ENCODE measurements at regions not wholly inside any gene's neighbourhood (a gene's known extent, or its start where the extent isn't known, plus 50 kb on each side); places are given as distances from the start of the nearest gene placed in this dataset.

DNA sequence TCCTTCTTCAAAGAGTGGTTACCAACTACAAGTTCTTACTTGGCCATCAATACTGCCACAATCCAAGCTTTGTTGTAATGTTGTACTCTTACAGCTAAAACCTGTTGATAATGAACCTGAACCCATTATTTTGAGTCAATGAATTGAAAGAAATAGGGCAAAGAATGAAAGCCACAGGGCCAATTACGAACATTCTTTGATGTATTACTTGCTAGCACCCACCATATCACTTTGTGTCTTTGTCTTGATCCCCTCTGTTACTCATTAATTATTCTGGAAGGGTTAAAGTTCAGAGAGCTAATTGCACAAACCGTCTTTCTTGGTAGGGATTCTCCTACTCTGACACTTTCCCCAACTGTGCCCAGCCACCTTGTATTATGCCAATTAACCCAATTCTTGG is 53.2 kb upstream of the TFEC start:
- no peak for DNase-seq (ENCODE audit: low read depth in 2 of 2)

DNA sequence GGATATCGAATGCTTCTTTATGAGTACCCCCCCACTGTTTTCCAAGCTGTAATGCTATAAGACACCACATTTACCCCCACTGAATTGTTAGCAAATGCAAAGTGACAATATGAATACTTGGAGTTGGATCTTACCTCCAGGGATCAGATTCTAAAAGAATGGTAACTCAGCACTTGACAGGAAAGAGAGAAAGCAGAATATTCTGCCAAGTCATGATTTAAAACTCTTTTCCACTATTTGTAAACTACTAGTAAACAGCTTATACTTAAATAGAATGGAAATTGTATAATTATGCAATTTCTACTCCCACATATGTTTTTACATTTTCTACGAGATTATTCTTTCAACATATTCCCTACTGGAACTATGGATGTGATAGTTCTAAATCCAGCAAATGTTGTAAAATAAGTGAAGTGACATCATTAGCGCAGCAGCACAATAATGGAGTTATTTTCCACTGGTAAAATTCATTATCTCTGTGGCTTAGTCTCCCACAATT is 56.0 kb upstream of the TFEC start:
- DNase-seq (ENCODE audit: low read depth in 2 of 2) = no peak

DNA sequence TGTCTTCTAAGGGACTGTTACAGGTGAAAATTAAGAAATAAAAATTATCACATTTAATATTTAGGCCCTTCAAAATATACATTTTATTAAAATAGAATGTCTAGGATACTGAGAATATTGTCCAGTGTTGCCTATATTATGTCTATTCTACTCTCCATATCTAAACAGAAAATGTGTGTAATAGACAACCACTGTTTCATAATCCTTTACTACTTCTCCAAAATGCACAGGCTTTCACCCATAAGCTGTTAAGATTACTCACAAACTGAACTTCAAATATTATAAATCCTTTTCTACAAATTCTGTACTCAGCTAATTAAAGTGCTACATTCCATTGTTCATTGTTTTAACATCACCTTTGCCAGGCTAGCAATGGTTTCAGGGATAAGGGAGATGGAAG is 56.7 kb upstream of the TFEC start:
- DNase-seq (ENCODE audit: low read depth in 2 of 2) = no peak

DNA sequence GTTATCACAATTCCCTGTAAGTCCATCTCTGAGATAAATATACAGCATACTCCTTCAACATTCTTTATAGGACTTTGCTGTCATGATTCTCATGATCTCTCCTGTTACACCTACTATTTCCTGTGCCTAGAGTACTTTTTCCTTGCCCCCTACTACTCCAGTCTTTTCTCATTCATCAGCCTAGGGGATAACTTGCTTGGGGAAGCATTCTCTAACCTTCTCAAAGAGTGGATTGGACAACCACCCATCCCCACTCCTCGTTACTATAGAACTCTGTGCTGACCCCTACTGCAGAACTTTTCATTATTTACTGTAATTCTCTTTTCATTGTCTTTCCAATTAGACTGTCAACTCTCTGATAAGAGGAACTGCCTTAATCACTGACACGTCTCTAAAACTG is 57.4 kb upstream of the TFEC start:
- no peak for DNase-seq (ENCODE audit: low read depth in 2 of 2)

DNA sequence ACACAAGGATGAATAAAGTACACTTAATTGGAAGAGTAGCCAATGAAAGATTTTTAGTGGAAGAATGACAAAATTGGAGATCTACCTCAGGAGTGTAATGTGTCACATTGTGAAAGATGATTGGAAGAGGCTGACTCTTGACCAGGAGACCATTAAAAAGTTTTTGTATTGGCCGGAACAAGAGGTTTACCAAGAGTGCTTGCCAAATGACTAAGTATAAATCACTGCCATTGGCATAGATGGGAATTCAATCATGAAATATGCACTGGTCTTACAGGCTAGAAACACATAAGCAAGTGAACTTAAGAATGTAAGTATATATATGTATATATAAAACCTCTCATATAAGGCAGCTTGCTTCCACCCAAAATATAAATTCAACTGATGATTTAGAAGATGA is 58.7 kb upstream of the TFEC start:
- no peak for DNase-seq (ENCODE audit: low read depth in 2 of 2)

DNA sequence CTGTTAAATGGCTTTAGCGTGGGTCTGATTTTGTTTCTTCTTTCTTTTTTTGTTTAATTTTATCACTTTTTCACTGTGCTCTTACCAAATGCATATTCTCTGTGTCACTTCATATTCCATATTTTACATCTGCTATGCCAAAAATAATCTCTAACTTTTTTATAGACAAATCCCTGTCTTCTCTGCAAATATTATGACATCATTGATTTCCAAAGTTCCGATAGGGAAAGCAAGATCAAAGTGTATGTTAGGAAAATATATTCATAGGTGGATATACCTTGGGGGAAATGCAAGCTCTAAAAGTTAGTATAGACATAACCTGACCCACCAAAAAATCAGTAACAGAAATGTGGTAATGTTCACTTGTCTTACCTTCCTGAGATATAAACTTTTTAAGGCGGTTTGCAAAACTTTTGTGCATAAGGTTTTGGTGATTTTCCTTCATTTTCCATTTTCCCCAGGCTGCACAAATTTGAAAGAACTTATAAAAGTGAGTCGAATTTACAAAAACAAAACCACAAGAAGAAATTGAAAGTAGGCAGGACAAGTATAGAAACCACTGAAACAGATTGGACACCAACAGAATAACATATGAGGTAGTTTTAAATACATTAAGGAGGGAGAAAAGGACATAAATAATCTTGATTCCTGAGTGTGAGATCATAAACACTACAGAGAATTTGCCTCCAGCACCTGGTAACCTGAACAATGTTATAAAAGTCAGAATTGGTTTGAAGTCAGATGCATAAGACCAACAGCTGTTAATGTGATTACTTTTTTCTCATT is 63.1 kb upstream of the TFEC start:
- no peak for DNase-seq (ENCODE audit: low read depth in 2 of 2)

DNA sequence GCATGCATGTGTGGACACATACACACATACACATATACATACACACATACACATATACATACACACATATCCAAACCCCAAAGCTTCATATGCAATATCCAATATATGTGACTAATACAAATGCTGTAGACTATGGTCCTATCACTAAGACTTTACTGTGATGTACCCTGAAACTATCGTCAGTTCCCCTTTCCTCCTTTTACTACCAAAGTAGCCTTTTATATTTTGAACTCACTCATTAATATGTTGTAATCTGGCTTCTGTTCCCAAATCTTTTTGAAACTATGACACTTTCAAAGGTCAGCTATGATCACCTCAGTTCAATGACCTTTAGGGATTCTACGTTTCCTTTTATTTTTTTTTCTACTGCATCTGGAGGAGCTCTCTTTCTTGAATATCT is 64.8 kb upstream of the TFEC start:
- no peak for DNase-seq (ENCODE audit: low read depth in 2 of 2)

DNA sequence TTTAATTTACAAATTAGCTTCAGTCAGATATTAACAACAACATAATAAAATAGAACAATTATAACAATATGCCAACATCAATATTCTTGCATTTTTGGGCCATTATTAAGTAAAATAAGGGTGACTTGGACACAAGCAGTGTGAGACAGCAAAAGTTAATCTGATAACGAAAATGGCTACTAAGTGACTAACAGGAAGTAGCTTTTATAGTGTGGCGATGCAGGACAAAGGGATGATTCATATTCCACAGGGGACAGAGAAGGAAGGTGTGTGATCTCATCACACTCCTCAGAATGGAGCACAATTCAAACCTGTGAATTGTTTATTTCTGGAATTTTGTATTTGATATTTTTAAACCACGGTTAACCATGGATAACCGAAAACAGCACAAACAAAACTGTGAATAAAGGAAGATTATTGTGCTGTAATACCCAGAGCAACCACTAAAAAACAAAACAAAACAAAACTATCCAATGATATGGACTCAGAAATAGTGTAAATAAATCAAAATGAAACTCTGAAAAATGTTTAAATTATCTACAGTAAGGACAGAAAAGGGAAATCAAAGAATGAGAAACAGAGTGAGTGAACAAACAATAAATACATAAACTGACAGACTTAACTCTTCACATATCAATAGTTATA is 66.9 kb upstream of the TFEC start:
- peak in 1 of 2 experiments; percentile 10 for DNase-seq (ENCODE audit: low read depth in 2 of 2)

DNA sequence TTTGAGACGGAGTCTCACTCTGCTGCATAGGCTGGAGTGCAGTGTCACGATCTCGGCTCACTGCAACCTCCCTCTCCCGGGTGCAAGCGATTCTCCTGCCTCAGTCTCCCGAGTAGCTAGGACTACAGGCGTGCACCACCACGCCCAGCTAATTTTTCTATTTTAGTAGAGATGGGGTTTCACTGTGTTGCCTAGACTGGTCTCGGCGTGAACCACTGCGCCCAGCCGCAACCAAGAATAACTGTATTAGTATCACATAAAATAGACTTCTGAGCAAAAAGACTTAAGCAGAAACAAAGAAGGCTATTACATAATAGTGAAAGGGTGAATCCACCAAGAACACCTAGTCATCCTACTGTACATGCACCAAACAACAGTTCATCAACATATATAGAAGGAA is 67.6 kb upstream of the TFEC start:
- no peak for DNase-seq (ENCODE audit: low read depth in 2 of 2)

DNA sequence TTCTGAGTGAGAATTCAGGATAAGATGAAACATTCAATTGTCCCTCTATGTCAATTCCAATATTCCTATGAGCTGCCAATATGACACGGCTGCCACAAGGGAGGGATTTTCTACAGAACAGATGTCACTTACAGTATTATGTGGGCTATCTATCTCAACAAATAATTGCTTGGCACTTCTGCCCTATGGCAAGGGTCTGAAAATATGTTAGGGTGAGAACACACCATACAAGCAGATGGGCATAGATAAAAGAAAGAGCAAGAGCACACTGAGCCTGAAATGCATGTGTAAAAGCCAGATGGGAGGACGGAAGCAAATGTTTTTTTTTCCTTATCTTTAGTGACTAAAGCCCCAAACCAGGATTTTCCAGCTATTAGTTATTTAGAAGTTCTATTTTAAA is 70.1 kb upstream of the TFEC start:
- DNase-seq (ENCODE audit: low read depth in 2 of 2) = no peak

DNA sequence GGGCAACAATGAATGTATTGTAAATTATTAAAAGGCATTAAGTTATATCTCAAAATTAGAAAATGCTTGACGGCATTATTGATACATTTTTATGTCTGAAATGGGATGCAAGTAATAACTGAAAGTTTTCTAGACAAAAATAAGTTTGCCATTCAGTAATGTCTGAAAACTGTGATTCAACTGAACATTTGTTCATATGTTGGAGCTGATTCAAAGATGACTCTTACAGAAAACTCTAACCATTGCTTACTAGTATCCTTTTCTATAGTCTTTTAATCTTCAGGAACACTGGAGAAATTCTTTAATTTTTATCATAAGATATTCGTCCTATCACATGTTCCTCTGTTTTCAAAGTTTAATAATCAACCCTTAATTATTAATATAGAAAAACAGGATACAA is 71.1 kb upstream of the TFEC start:
- peak in 1 of 2 experiments; percentile 6 for DNase-seq (ENCODE audit: low read depth in 2 of 2)

DNA sequence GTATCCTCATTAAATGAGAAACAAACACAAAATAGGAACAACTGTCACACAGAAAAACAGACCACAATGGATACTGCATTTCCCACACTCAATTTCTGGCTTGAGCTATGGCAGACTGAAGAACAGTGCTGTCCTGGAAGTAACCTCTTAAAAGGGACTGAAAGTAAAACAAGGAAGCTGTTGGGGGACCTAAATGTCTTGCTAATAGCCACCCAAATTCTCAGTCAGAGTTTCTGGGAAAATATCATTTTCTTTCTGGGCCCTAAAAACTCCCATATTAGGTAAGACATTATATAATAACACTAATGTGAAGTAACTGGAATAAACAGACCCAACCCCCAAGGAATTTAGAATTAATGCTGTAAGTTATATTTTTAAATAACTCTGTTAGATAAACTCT is 80.9 kb upstream of the TFEC start:
- DNase-seq (ENCODE audit: low read depth in 2 of 2) = no peak

DNA sequence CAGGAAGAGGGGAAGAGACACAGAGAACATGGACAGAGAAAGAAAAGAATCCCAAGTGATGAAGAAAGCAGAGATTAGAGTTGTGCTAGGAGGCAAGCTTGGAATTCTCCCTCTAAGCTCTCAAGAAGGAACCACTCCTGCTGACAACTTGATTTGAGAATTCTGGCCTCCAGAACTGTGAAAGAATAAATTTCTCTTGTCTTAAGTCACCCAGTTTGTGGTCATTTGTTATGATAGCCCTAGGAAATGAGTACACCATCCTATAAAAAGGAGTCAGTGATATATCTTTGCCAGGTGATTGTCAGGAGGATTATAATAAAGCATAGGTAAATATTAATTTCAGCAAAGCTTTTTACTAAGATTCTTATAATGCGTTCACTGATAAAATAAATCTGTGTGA is 82.7 kb upstream of the TFEC start:
- DNase-seq (ENCODE audit: low read depth in 2 of 2) = no peak

DNA sequence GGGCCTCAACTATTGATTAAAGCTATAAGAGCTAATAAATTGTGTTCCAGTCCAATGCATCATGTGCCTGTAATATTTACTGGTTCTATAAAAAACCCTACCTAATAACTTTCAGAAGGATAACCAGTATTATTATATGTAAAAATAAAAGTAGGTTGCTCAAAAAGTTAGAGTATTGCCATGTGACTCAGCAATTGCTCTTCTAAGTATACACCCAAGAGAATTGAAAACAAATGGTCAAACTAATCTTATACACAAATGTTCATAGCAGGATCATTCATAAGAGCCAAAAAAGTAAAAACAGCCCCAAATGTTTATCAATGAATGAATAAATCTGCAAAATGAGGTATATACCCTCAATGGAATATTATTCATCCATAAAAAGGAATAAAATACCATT is 89.5 kb upstream of the TES start:
- no peak for DNase-seq (ENCODE audit: low read depth in 2 of 2)

DNA sequence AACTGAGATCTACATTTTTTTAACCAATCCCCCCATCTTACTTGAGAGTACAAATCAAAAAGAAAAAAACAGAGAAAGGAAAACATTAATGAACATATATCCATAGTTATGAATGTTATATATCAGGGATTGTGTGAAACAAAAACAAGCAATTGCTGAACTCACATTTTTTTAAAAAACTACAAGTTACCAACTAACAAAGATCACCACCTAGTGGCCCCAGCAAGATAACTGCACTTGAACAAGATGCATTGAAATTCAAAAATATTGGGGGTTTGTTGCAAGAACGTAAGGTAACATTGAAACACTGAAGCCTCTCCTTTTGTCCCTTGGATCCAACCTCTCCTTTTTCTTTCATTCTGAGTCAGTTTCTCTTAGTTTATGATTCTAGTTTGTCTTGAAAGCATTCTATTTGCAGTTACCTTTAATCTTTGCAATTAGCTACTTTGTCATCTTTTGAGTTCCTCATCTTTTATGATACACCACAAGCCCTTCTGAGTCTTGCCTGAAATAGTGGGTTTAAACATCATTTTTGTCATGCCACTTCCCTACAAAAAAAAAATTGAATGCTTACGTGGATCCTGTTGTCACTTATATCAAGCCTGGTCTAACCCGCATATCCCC is 87.3 kb upstream of the TES start:
- DNase-seq (ENCODE audit: low read depth in 2 of 2) = peak in 1 of 2 experiments; percentile 7

DNA sequence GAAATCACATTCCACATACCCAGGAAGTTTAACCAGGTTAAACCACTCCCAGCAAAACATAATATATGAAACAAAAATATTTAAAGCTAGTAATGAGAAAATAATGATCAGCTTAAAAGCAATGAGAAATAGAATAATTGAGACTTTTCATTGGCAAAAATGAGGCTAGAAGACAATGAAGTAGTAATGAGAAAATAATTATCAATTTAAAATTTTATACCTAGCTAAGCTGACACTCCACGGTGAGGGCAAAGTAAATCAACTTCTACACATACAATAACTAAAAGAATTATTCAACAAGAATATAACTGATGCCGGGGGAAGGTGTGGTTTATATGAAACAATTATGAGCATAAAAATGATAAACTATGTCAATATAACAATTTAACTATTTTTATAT is 82.2 kb upstream of the TES start:
- no peak for DNase-seq (ENCODE audit: low read depth in 2 of 2)

DNA sequence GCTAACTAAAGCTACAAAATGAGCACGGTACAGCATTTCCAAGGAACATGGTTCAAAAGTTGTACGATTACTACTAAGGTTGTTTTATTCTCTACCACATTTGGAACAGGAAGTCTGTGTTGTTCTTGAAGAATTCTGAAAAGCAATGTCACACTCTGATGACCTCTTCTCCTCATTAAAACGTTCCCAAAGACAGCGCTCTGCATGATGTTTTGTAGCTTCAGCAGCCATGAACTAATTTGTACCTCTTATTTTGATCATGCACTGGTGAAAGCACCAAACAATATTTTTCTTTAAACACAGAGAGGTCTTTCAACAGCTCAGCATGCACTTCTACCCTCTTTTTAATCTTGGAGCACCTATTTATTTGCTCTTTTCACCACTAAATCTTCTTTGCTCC is 75.0 kb upstream of the TES start:
- no peak for DNase-seq (ENCODE audit: low read depth in 2 of 2)

DNA sequence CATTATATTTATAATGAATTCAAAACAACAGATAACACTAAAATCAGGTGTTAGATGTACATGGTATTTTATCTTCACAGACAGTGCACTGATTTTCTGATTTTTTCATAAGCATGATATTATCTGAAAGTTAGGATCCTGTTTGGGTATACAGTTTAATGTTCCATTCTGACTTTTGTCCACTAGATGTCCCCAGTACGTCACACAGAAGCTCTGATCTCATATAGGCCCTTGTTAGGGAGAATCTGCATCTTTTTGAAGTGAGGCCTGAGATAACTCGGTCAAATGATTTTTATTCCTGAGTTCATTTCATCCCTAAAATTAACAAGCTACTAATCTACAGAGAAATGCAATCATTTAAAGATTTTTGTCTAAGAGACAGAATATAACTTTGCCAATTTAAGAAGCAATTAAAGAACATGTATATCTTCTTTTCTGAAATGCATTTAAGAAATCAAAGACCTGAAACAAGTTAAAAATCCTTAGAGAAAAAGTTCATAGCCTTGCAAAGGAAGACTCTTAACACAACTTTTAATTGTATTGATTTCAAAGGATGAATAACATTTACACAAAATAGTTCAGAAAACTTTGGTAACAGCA is 72.0 kb upstream of the TES start:
- peak; percentile 34 to 37 for DNase-seq (ENCODE audit: low read depth in 2 of 2)

DNA sequence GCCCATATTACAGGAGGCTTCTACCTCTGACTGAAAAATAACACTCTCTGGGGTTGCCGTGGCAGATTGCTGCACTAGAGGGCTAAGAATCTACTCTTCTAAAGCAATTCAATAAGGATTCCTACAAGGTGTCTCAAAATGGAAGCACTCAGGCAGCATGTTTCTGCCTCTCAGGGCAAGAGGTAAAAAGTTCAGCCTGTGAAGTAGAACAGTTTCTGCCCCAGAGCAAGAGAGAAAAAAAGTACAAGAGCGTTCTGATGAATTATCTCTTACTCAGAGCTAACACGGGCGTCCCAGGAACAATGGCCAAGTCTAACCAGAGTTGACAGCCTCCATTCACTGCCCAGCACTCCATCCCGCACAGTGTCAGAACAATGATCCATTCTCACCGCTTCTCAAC is 71.3 kb upstream of the TES start:
- DNase-seq (ENCODE audit: low read depth in 2 of 2) = no peak

DNA sequence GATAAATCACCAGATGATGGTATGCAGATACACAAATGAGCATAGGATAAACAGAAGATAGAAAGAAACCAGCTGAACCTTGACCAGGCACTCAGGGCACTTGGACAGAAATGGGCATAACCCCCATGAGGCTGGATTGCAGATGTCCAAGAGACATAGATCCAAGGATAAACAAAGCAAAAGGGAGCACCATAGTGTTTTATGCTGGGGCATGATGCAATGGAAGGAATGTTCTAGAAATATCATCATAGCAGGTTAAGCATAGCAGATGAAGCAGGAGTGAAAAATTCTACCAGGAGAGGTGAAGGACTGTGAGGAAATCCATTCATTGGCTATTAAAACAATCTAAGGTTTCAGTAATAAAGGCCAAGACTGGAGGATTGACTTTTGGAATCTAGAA is 70.5 kb upstream of the TES start:
- DNase-seq (ENCODE audit: low read depth in 2 of 2) = no peak

DNA sequence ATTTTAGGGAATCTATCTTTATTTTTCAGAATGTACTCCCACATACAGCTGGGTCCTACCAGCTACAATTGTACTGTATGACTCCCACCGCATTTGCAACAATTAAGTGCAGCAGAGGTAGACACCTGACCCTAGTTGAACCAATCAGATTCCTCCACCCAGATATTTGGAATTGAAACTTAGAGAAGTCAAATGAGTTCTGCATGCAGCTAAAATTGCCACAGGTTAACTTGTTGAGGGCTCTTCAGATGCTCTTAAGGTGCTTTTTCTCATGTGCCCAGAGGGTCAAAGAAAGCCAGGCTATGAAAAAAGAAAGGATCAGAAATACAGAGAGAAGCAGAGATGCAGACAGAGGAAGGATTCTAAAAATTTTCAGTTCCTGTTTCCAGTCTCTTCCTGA is 68.0 kb upstream of the TES start:
- DNase-seq (ENCODE audit: low read depth in 2 of 2) = no peak

DNA sequence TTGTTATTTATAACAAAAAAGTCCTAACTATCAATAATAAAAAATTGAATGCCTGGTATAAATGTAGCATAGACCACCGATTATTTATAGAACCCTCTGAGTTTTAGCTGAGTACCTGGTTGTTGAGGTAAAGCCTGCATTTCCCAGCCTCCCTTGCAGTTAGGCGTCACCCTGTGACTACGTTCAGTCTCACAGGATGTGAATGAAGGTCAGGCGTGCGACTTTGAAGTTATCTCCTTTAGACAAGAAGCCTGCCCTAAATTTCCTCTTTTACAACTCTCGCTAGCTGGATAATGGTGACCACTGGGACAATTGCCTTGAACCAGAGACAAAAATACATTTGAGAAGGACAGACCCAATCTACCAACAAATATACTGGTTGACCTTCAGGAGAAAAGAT is 67.5 kb upstream of the TES start:
- no peak for DNase-seq (ENCODE audit: low read depth in 2 of 2)

Measured in fibroblast of skin of left biceps (primary cell).